PFSK-1 (cell line): ENCODE measurements at regions not wholly inside any gene's neighbourhood (a gene's known extent, or its start where the extent isn't known, plus 50 kb on each side); places are given as distances from the start of the nearest gene placed in this dataset.

ENCODE experiments used
- POLR2AphosphoS5 ChIP-seq: IDR thresholded peaks from 2 replicates; pipeline ENCODE4 v1.6.1; 2012; ENCODE audit warnings: low read depth, mild to moderate bottlenecking, control low read depth, low read length, moderate library complexity
- SIN3A ChIP-seq: IDR thresholded peaks from 2 replicates; pipeline ENCODE4 v1.6.1; 2012; ENCODE audit warnings: mild to moderate bottlenecking, low read length, moderate library complexity, borderline replicate concordance; ENCODE audit not compliant: insufficient read depth
- TAF1 ChIP-seq: IDR thresholded peaks from 2 replicates; pipeline ENCODE4 v1.6.1; 2012; ENCODE audit warnings: low read length, control low read depth, borderline replicate concordance; ENCODE audit not compliant: insufficient read depth
- TF ChIP-seq, protein P1 (sequence below), 2 experiments: IDR thresholded peaks; 2 replicates each; pipeline versions ENCODE4 v1.6.1 to v1.8.0; 2011 to 2012; ENCODE audit warnings: low read depth in 2 of 2, low read length in 2 of 2, control low read depth in 1 of 2, inconsistent platforms in 1 of 2, mild to moderate bottlenecking in 1 of 2, moderate library complexity in 1 of 2; ENCODE audit not compliant: insufficient read depth in 1 of 2

DNA sequence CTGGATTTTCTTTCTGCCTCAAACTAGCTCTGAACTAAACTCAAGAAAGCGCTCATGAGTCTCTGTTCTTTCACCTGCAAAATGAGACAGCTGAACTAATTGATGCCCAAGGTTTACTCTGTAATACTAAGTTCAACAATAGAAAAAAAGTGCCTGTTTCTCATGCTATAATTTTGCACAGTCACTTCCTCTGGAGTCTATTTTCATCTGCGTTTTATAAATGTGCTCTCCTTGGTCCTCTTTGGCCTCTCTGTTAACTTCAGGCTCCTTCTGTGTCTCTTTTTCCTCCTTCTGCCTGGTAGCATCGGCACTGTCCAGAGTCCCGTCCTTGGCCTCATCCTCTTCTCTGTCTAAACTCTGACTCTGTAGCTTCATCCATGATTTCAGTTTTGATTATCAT, 311.9 kb upstream of the TLE4 start:
- TF ChIP-seq TAF1 (no peak), POLR2AphosphoS5 (no peak), SIN3A (no peak)
- TF ChIP-seq, protein P1, sequence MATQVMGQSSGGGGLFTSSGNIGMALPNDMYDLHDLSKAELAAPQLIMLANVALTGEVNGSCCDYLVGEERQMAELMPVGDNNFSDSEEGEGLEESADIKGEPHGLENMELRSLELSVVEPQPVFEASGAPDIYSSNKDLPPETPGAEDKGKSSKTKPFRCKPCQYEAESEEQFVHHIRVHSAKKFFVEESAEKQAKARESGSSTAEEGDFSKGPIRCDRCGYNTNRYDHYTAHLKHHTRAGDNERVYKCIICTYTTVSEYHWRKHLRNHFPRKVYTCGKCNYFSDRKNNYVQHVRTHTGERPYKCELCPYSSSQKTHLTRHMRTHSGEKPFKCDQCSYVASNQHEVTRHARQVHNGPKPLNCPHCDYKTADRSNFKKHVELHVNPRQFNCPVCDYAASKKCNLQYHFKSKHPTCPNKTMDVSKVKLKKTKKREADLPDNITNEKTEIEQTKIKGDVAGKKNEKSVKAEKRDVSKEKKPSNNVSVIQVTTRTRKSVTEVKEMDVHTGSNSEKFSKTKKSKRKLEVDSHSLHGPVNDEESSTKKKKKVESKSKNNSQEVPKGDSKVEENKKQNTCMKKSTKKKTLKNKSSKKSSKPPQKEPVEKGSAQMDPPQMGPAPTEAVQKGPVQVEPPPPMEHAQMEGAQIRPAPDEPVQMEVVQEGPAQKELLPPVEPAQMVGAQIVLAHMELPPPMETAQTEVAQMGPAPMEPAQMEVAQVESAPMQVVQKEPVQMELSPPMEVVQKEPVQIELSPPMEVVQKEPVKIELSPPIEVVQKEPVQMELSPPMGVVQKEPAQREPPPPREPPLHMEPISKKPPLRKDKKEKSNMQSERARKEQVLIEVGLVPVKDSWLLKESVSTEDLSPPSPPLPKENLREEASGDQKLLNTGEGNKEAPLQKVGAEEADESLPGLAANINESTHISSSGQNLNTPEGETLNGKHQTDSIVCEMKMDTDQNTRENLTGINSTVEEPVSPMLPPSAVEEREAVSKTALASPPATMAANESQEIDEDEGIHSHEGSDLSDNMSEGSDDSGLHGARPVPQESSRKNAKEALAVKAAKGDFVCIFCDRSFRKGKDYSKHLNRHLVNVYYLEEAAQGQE (IDR thresholded peaks at IDR 0.05; ENCODE audit: insufficient read depth in 1 of 2, low read depth in 2 of 2, low read length in 2 of 2): no peak
